Suprapubic skin (tissue), 4 donors: ENCODE measurements at regions not wholly inside any gene's neighbourhood (a gene's known extent, or its start where the extent isn't known, plus 50 kb on each side); places are given as distances from the start of the nearest gene placed in this dataset.

Experiments used
- DNase-seq, 2 donors: peaks; one replicate each; pipeline ENCODE4 v3.0.0-alpha.2; 2019; ENCODE audit warnings: low spot score in 2 of 2
- H3K27ac ChIP-seq: fragments of 200-600 bp; sonication (generic); one replicate; pipeline ENCODE4 v1.5.1; 2019
- H3K27me3 ChIP-seq: fragments of 200-600 bp; sonication (generic); one replicate; pipeline ENCODE4 v1.5.1; 2019
- H3K36me3 ChIP-seq: fragments of 200-600 bp; sonication (generic); one replicate; pipeline ENCODE4 v1.5.1; 2019
- H3K4me1 ChIP-seq: fragments of 200-600 bp; sonication (generic); one replicate; pipeline ENCODE4 v1.5.1; 2019
- H3K4me3 ChIP-seq: fragments of 200-600 bp; sonication (generic); one replicate; pipeline ENCODE4 v1.5.1; 2019; ENCODE audit warnings: mild to moderate bottlenecking
- H3K9me3 ChIP-seq: fragments of 200-600 bp; sonication (generic); one replicate; pipeline ENCODE4 v1.5.1; 2019
- CTCF ChIP-seq, 2 donors: fragments of 200-600 bp in 1 of 2; fragments of 450-650 bp in 1 of 2; sonication (generic) in 1 of 2; IDR thresholded peaks; one replicate each; pipeline ENCODE4 v1.5.1; 2016 to 2019; ENCODE audit warnings: antibody characterized with exemption in 2 of 2, mild to moderate bottlenecking in 1 of 2, moderate library complexity in 1 of 2
- EP300 ChIP-seq: sonication (generic); formaldehyde crosslinking; IDR thresholded peaks from one replicate; pipeline ENCODE4 v1.6.1; 2017; ENCODE audit warnings: antibody characterized with exemption
- POLR2A ChIP-seq, 2 donors: fragments of 450-650 bp; IDR thresholded peaks; one replicate each; pipeline ENCODE4 v1.6.1; 2017; ENCODE audit warnings: antibody characterized with exemption in 2 of 2, mild to moderate bottlenecking in 2 of 2, moderate library complexity in 2 of 2
- POLR2AphosphoS5 ChIP-seq, 3 donors: sonication (generic); formaldehyde crosslinking; IDR thresholded peaks; one replicate each; pipeline ENCODE4 v1.6.1; 2017; ENCODE audit warnings: antibody characterized with exemption in 3 of 3
- WGBS: methylation state at CpG from one replicate; pipeline ENCODE4 v1.1.5; 2018; 5-methylcytosine and 5-hydroxymethylcytosine counted together

GRCh38 chr13:112233256-112233655 lies 142.9 kb upstream of the SPACA7 start:
- Histone ChIP-seq H3K36me3 (no peaks in the 10 kb centered on the region), H3K4me1 (no peaks in the 10 kb centered on the region), H3K9me3 (no peaks in the 10 kb centered on the region), H3K27ac (no peak overlapping the region), H3K4me3 (no peak overlapping the region), H3K27me3 (peaks cover 8% of the 10 kb centered on the region)
- DNase-seq, result peak in 1 of 2 donors; percentile 61
- 80% methylated on average over 17 of the region's 18 CpGs for WGBS
- no peak for TF ChIP-seq POLR2A (IDR thresholded peaks at IDR 0.05)
- TF ChIP-seq POLR2AphosphoS5 (IDR thresholded peaks at IDR 0.05), result no peak
- TF ChIP-seq EP300, result no peak
- TF ChIP-seq CTCF (IDR thresholded peaks at IDR 0.05), result no peak

GRCh38 chr13:112233716-112234115 lies 142.4 kb upstream of the SPACA7 start:
- H3K4me3 ChIP-seq, result no peak overlapping the region
- TF ChIP-seq CTCF (IDR thresholded peaks at IDR 0.05), result no peak
- no peaks in the 10 kb centered on the region for H3K9me3 ChIP-seq
- 91% methylated on average over 8 of the region's 8 CpGs for WGBS
- no peak overlapping the region for H3K27ac ChIP-seq
- no peaks in the 10 kb centered on the region for H3K36me3 ChIP-seq
- no peaks in the 10 kb centered on the region for H3K4me1 ChIP-seq
- H3K27me3 ChIP-seq, result peaks cover 8% of the 10 kb centered on the region
- no peak for DNase-seq

GRCh38 chr13:112234131-112234875 lies 141.9 kb upstream of the SPACA7 start:
- 100% methylated on average over 3 of the region's 16 CpGs for WGBS
- TF ChIP-seq POLR2AphosphoS5 (IDR thresholded peaks at IDR 0.05), result no peak
- TF ChIP-seq POLR2A (IDR thresholded peaks at IDR 0.05), result no peak
- no peak for TF ChIP-seq CTCF (IDR thresholded peaks at IDR 0.05)
- no peak for TF ChIP-seq EP300

GRCh38 chr13:112236016-112236415 lies 140.1 kb upstream of the SPACA7 start:
- H3K27me3 ChIP-seq, result peaks cover 4% of the 10 kb centered on the region
- WGBS, result 83% methylated on average over 7 of the region's 7 CpGs

More at GRCh38 chr13:112234131-112234875, 141.9 kb upstream of the SPACA7 start:
- H3K36me3 ChIP-seq, result no peaks in the 10 kb centered on the region
- no peak overlapping the region for H3K27ac ChIP-seq
- H3K27me3 ChIP-seq, result peaks cover 7% of the 10 kb centered on the region
- H3K9me3 ChIP-seq, result no peaks in the 10 kb centered on the region
- no peak overlapping the region for H3K4me3 ChIP-seq
- no peak for DNase-seq
- no peaks in the 10 kb centered on the region for H3K4me1 ChIP-seq

More at GRCh38 chr13:112236016-112236415, 140.1 kb upstream of the SPACA7 start:
- H3K27ac ChIP-seq, result no peak overlapping the region
- TF ChIP-seq CTCF (IDR thresholded peaks at IDR 0.05) (no peak), POLR2AphosphoS5 (IDR thresholded peaks at IDR 0.05) (no peak), POLR2A (IDR thresholded peaks at IDR 0.05) (no peak), EP300 (no peak)
- H3K36me3 ChIP-seq, result no peaks in the 10 kb centered on the region
- DNase-seq, result peak in 1 of 2 donors; percentile 63
- H3K4me1 ChIP-seq, result no peaks in the 10 kb centered on the region
- no peaks in the 10 kb centered on the region for H3K9me3 ChIP-seq
- H3K4me3 ChIP-seq, result no peak overlapping the region
